Omental fat pad (tissue), 3 donors: ENCODE measurements at regions not wholly inside any gene's neighbourhood (a gene's known extent, or its start where the extent isn't known, plus 50 kb on each side); places are given as distances from the start of the nearest gene placed in this dataset.

ENCODE experiments used
- ATAC-seq: fragments of 150-250 bp; one replicate; pipeline ENCODE4 v1.9.1; 2016; ENCODE audit warnings: mild to moderate bottlenecking, moderate library complexity; ENCODE audit not compliant: low FRiP score
- DNase-seq: peaks from one replicate; pipeline ENCODE4 v3.0.0-alpha.2; 2019; ENCODE audit warnings: low spot score
- CTCF ChIP-seq, 3 donors: fragments of 450-650 bp; IDR thresholded peaks; one replicate each; pipeline ENCODE4 v1.5.1; 2016 to 2017; ENCODE audit warnings: antibody characterized with exemption in 3 of 3, mild to moderate bottlenecking in 3 of 3, moderate library complexity in 2 of 3

- DNase-seq (no peak), ATAC-seq (no peak)
- no peak for TF ChIP-seq CTCF (IDR thresholded peaks at IDR 0.05)
These were observed 581.4 kb upstream of the DPPA4 start for GRCh38 chr3:109918740-109919139.

- ATAC-seq = no peak
- no peak for DNase-seq
- TF ChIP-seq CTCF (IDR thresholded peaks at IDR 0.05) = no peak
These were observed 583.4 kb upstream of the DPPA4 start for GRCh38 chr3:109920749-109921148.

GRCh38 chr3:109921509-109921908 is 584.2 kb upstream of the DPPA4 start:
- DNase-seq (no peak), ATAC-seq (no peak)
- TF ChIP-seq CTCF (IDR thresholded peaks at IDR 0.05) = no peak

GRCh38 chr3:109922856-109923255 is 585.5 kb upstream of the DPPA4 start:
- ATAC-seq (no peak), DNase-seq (no peak)
- TF ChIP-seq CTCF (IDR thresholded peaks at IDR 0.05) = no peak

- TF ChIP-seq CTCF (IDR thresholded peaks at IDR 0.05) = no peak
- no peak for ATAC-seq
- DNase-seq = no peak
These were observed 586.1 kb upstream of the DPPA4 start for GRCh38 chr3:109923431-109923830.

GRCh38 chr3:109924196-109924595 is 586.9 kb upstream of the DPPA4 start:
- no peak for ATAC-seq
- no peak for TF ChIP-seq CTCF (IDR thresholded peaks at IDR 0.05)

GRCh38 chr3:109926376-109926775 is 589.0 kb upstream of the DPPA4 start:
- no peak for DNase-seq
- no peak for ATAC-seq
- TF ChIP-seq CTCF (IDR thresholded peaks at IDR 0.05) = no peak

More at GRCh38 chr3:109924196-109924595, 586.9 kb upstream of the DPPA4 start:
- no peak for DNase-seq
